Breast epithelium (tissue), 3 donors: ENCODE measurements at regions not wholly inside any gene's neighbourhood (a gene's known extent, or its start where the extent isn't known, plus 50 kb on each side); places are given as distances from the start of the nearest gene placed in this dataset.

Experiments used
- CTCF ChIP-seq, 3 donors: fragments of 450-650 bp; IDR thresholded peaks; one replicate each; pipeline ENCODE4 v1.5.1; 2016 to 2017; ENCODE audit warnings: antibody characterized with exemption in 3 of 3, mild to moderate bottlenecking in 3 of 3, moderate library complexity in 3 of 3
- POLR2A ChIP-seq: fragments of 450-650 bp; IDR thresholded peaks from one replicate; pipeline ENCODE4 v1.6.1; 2016; ENCODE audit warnings: antibody characterized with exemption, mild to moderate bottlenecking, moderate library complexity

GRCh38 chr21:38983560-38983959 lies 177.8 kb downstream of the ETS2 start:
- TF ChIP-seq CTCF (IDR thresholded peaks at IDR 0.05) (no peak), POLR2A (no peak)
